ENCODE measurements at regions not wholly inside any gene's neighbourhood (a gene's known extent, or its start where the extent isn't known, plus 50 kb on each side); places are given as distances from the start of the nearest gene placed in this dataset.

DNA sequence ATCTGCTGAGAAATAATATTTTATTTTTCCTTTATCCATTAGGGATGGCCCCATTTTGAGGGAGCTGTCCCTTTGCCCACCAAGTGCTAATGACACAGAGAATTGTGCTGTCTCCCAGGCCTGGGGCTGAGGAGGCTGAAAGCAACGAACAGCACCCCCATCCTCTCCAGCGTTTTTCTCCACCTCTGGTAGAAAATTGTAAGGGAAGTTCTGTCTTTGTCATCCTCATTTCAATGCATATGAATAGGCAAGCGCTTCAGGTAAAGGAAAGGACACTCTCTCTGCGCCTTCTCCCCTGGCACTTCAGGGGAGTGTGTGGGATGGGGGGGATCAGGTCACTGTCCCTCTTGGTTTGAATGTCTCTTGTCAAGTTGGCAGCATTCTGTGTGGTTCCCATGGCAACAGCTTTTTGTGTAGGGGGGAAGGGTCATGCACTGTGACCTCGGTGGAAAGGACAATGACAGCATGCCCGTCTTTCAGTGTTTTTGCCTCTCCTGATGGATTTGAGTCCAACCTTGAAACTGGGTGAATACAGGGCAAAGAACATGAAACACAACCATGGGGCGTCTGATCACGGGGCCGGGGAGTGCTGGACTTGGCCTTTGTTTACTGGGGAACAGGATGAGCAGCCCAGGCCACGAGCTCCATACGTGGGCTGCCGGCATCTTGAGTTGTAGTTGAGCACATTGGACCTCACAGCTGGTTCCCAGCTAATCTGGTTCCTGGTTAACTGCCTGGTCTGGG, 230.2 kb downstream of the VRK1 start:
- Histone ChIP-seq H3K27me3 (no peaks in the 10 kb centered on the region), H3K9me3 (no peaks in the 10 kb centered on the region), H3K4me1 (no peaks in the 10 kb centered on the region), H3K9ac (ENCODE audit: low read depth in 2 of 2, low read length in 2 of 2) (no peak overlapping the region), H3K36me3 (no peaks in the 10 kb centered on the region), H3K27ac (no peak overlapping the region), H3K4me3 (no peak overlapping the region)
- DNase-seq = no peak
- intact Hi-C loops (cut with DNase I) = no loop called here
- TF ChIP-seq, protein P1, sequence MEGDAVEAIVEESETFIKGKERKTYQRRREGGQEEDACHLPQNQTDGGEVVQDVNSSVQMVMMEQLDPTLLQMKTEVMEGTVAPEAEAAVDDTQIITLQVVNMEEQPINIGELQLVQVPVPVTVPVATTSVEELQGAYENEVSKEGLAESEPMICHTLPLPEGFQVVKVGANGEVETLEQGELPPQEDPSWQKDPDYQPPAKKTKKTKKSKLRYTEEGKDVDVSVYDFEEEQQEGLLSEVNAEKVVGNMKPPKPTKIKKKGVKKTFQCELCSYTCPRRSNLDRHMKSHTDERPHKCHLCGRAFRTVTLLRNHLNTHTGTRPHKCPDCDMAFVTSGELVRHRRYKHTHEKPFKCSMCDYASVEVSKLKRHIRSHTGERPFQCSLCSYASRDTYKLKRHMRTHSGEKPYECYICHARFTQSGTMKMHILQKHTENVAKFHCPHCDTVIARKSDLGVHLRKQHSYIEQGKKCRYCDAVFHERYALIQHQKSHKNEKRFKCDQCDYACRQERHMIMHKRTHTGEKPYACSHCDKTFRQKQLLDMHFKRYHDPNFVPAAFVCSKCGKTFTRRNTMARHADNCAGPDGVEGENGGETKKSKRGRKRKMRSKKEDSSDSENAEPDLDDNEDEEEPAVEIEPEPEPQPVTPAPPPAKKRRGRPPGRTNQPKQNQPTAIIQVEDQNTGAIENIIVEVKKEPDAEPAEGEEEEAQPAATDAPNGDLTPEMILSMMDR (IDR thresholded peaks at IDR 0.05) = no peak

DNA sequence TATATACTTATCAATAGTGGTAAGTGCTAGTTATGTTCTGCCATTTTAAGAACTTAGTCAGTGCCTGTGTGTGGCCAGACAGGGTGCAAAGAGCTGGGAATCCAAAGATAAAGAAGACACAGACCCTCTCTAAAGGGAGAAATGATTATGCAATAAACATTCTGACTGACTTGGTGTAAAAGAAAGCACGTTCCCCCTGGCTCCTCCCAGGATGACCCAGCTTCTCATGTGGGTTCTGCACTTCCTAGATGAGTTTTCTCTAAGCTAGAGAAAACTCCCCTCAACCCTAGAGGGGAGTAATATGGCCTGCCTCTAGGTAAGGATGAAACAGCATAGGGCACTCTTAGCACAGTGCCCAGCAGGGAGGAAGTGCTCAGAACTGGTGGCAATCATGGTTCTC, 231.2 kb downstream of the VRK1 start:
- H3K4me1 ChIP-seq = no peaks in the 10 kb centered on the region
- H3K27ac ChIP-seq = no peak overlapping the region
- H3K9me3 ChIP-seq = no peaks in the 10 kb centered on the region
- DNase-seq = no peak
- peaks cover 6% of the 10 kb centered on the region for H3K27me3 ChIP-seq
- no peak overlapping the region for H3K4me3 ChIP-seq
- no peaks in the 10 kb centered on the region for H3K36me3 ChIP-seq
- TF ChIP-seq, protein P1 (IDR thresholded peaks at IDR 0.05) = no peak
- intact Hi-C loops (cut with DNase I) = no loop called here
- H3K9ac ChIP-seq (ENCODE audit: low read depth in 2 of 2, low read length in 2 of 2) = no peak overlapping the region

GRCh38 chr14:97029800-97030199, 232.6 kb downstream of the VRK1 start:
- no peaks in the 10 kb centered on the region for H3K4me1 ChIP-seq
- no peak overlapping the region for H3K27ac ChIP-seq
- TF ChIP-seq, protein P1 (IDR thresholded peaks at IDR 0.05) = no peak
- H3K27me3 ChIP-seq = peaks cover 10% of the 10 kb centered on the region
- no peak overlapping the region for H3K9ac ChIP-seq (ENCODE audit: low read depth in 2 of 2, low read length in 2 of 2)
- no peaks in the 10 kb centered on the region for H3K36me3 ChIP-seq
- H3K4me3 ChIP-seq = no peak overlapping the region
- intact Hi-C loops (cut with DNase I) = no loop called here
- no peak for DNase-seq
- no peaks in the 10 kb centered on the region for H3K9me3 ChIP-seq

DNA sequence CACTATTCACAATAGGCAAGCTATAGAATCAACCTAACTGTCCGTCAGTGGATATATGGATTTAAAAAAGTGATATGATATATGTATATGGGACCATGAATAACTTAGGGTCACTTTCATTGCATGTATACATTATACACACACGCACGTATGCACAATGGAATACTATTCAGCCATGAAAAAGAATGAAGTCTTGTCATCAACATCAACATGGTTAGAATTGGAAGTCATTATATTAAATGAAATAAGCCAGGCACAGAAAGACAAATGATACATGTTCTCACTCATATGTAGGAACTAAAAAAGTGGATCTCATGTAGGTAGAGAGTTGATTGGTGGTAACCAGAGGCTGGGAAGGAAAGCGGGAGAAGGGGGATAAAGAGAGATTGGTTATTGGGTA, 234.3 kb downstream of the VRK1 start:
- Histone ChIP-seq H3K9ac (ENCODE audit: low read depth in 2 of 2, low read length in 2 of 2) (no peak overlapping the region), H3K9me3 (no peaks in the 10 kb centered on the region), H3K4me3 (no peak overlapping the region), H3K36me3 (no peaks in the 10 kb centered on the region), H3K27ac (no peak overlapping the region), H3K4me1 (no peaks in the 10 kb centered on the region), H3K27me3 (peaks cover 10% of the 10 kb centered on the region)
- intact Hi-C loops (cut with DNase I) = no loop called here
- TF ChIP-seq, protein P1 (IDR thresholded peaks at IDR 0.05) = no peak
- DNase-seq = no peak

GRCh38 chr14:97033556-97034081, 236.4 kb downstream of the VRK1 start:
- H3K4me3 ChIP-seq = no peak overlapping the region
- H3K27ac ChIP-seq = no peak overlapping the region
- TF ChIP-seq, protein P1 (IDR thresholded peaks at IDR 0.05) = no peak
- H3K27me3 ChIP-seq = peaks cover 10% of the 10 kb centered on the region
- no peak overlapping the region for H3K9ac ChIP-seq (ENCODE audit: low read depth in 2 of 2, low read length in 2 of 2)
- no peaks in the 10 kb centered on the region for H3K4me1 ChIP-seq
- no peaks in the 10 kb centered on the region for H3K36me3 ChIP-seq
- intact Hi-C loops (cut with DNase I) = no loop called here
- no peak for DNase-seq
- H3K9me3 ChIP-seq = no peaks in the 10 kb centered on the region

Data from colonic mucosa (tissue), 4 donors.